HEK293 (cell line): ENCODE measurements at regions not wholly inside any gene's neighbourhood (a gene's known extent, or its start where the extent isn't known, plus 50 kb on each side); places are given as distances from the start of the nearest gene placed in this dataset.
A peak's percentile ranks its signal among the peaks of the same experiment; 100 is the strongest.

ENCODE experiments used
- CTCF ChIA-PET: fragments of 350-600 bp; formaldehyde crosslinking; extraction: SDS; loops from one replicate; lab custom pipeline; 2021; ENCODE audit warnings: antibody characterized with exemption; lab: Yijun Ruan, JAX
- POLR2A ChIA-PET: fragments of 300-600 bp; formaldehyde crosslinking; extraction: SDS; loops from one replicate; lab custom pipeline; 2020; ENCODE audit warnings: antibody characterized with exemption, inconsistent platforms; lab: Yijun Ruan, JAX
- H3K27ac ChIP-seq: fragments of 200-500 bp; sonication (Bioruptor generic); 2 replicates; pipeline ENCODE4 v1.5.1; 2014; ENCODE audit warnings: low read depth, low read length, control low read depth, inconsistent platforms; ENCODE audit errors: extremely low read depth
- H3K36me3 ChIP-seq, 2 experiments: fragments of 200-500 bp in 1 of 2; sonication (Bioruptor generic) in 1 of 2; 1 replicate in 1 of 2; 2 replicates in 1 of 2; pipeline ENCODE4 v1.5.1; 2014 to 2017; ENCODE audit warnings: inconsistent platforms in 2 of 2, low read length in 2 of 2; ENCODE audit not compliant: control insufficient read depth in 2 of 2, insufficient read depth in 1 of 2
- H3K4me1 ChIP-seq: fragments of 200-500 bp; sonication (Bioruptor generic); 2 replicates; pipeline ENCODE4 v1.5.1; 2014; ENCODE audit warnings: mild to moderate bottlenecking, low read length, inconsistent platforms; ENCODE audit not compliant: control insufficient read depth, insufficient read depth
- H3K4me3 ChIP-seq: 2 replicates; pipeline ENCODE4 v1.5.1; 2011; ENCODE audit warnings: low read depth, mild to moderate bottlenecking, control low read depth, low read length, moderate library complexity
- H3K9me3 ChIP-seq: fragments of 200-500 bp; sonication (Bioruptor generic); 2 replicates; pipeline ENCODE4 v1.5.1; 2014; ENCODE audit warnings: low read depth, low read length, inconsistent platforms; ENCODE audit not compliant: control insufficient read depth, insufficient read depth
- CTCF ChIP-seq: fragments of 450-650 bp; formaldehyde crosslinking; IDR thresholded peaks from 2 replicates; pipeline ENCODE4 v1.5.1; 2016; ENCODE audit warnings: missing biosample characterization, missing genetic modification characterization
- HOXD13 ChIP-seq: sonication (generic); formaldehyde crosslinking; IDR thresholded peaks from 2 replicates; pipeline ENCODE4 v1.8.0; 2022; ENCODE audit warnings: missing genetic modification reagents, borderline replicate concordance
- SETDB1 ChIP-seq: IDR thresholded peaks from one replicate; pipeline ENCODE4 v1.6.1; 2017; ENCODE audit warnings: mild to moderate bottlenecking, low read length, moderate library complexity, mixed read lengths; ENCODE audit not compliant: insufficient read length
- ZBTB21 ChIP-seq: fragments of 450-650 bp; formaldehyde crosslinking; IDR thresholded peaks from 2 replicates; pipeline ENCODE4 v1.5.1; 2017; ENCODE audit warnings: missing biosample characterization, missing genetic modification characterization
- ZBTB7A ChIP-seq: fragments of 450-650 bp; formaldehyde crosslinking; IDR thresholded peaks from 2 replicates; pipeline ENCODE4 v1.5.1; 2016; ENCODE audit warnings: low read depth, missing biosample characterization, missing genetic modification characterization
- ZNF112 ChIP-seq: fragments of 450-650 bp; formaldehyde crosslinking; IDR thresholded peaks from 2 replicates; pipeline ENCODE4 v1.5.0; 2017; ENCODE audit warnings: missing biosample characterization, missing genetic modification characterization
- ZNF114 ChIP-seq: fragments of 450-650 bp; formaldehyde crosslinking; IDR thresholded peaks from 2 replicates; pipeline ENCODE4 v1.5.0; 2017; ENCODE audit warnings: missing biosample characterization, missing genetic modification characterization
- ZNF184 ChIP-seq: fragments of 450-650 bp; IDR thresholded peaks from 2 replicates; pipeline ENCODE4 v1.5.1; 2018; ENCODE audit warnings: missing biosample characterization, mild to moderate bottlenecking, missing genetic modification characterization
- ZNF473 ChIP-seq: fragments of 450-650 bp; formaldehyde crosslinking; IDR thresholded peaks from 2 replicates; pipeline ENCODE4 v1.5.1; 2017; ENCODE audit warnings: missing biosample characterization, missing genetic modification characterization
- ZNF654 ChIP-seq: fragments of 450-650 bp; formaldehyde crosslinking; IDR thresholded peaks from 2 replicates; pipeline ENCODE4 v1.5.1; 2016; ENCODE audit warnings: low read depth, missing biosample characterization, missing genetic modification characterization
- ZNF660 ChIP-seq: fragments of 450-650 bp; IDR thresholded peaks from 2 replicates; pipeline ENCODE4 v1.5.1; 2018; ENCODE audit warnings: missing biosample characterization, mild to moderate bottlenecking, missing genetic modification characterization
- ZNF76 ChIP-seq: fragments of 450-650 bp; formaldehyde crosslinking; IDR thresholded peaks from 2 replicates; pipeline ENCODE4; 2016; ENCODE audit warnings: low read depth, missing biosample characterization, missing genetic modification characterization, borderline replicate concordance
- ZNF768 ChIP-seq: fragments of 450-650 bp; formaldehyde crosslinking; IDR thresholded peaks from 2 replicates; pipeline ENCODE4 v1.5.1; 2018; ENCODE audit warnings: missing biosample characterization, mild to moderate bottlenecking, missing genetic modification characterization
- TF ChIP-seq, protein P1 (sequence below): fragments of 450-650 bp; formaldehyde crosslinking; IDR thresholded peaks from 2 replicates; pipeline ENCODE4 v1.5.1; 2016; ENCODE audit warnings: missing biosample characterization, missing genetic modification characterization

DNA sequence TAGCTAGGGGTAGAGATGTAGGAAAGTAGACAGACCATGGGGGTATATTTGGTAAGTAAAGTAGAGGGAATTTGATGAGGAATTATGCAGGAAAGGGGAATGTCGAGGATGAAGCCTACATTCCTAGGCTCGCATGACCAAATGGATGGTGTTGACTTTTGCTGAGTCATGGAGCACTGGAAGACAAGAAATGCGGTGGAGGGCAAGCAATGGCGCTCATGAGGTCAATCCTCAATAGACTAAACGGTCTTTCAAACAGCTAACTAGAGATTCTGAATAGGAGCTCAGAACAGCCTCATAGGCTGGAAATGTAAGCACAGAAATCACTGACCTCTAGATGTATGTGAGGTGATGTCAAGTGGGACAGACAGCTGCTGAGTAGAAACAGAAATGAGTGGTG is 50.7 kb upstream of the FST start:
- H3K27ac ChIP-seq = no peak overlapping the region
- H3K4me1 ChIP-seq = peaks cover 7% of the 10 kb centered on the region; the same call in 1 of the 2 replicates
- TF ChIP-seq ZBTB7A (tag by site-specific recombination) (no peak), ZNF473 (tag by site-specific recombination) (no peak), ZNF660 (tag by site-specific recombination) (no peak), ZBTB21 (tag by site-specific recombination) (no peak), SETDB1 (no peak), ZNF112 (no peak), HOXD13 (CRISPR knock-in tag) (no peak), ZNF76 (no peak), ZNF184 (tag by site-specific recombination) (no peak), ZNF114 (tag by site-specific recombination) (no peak)
- TF ChIP-seq, protein P1, sequence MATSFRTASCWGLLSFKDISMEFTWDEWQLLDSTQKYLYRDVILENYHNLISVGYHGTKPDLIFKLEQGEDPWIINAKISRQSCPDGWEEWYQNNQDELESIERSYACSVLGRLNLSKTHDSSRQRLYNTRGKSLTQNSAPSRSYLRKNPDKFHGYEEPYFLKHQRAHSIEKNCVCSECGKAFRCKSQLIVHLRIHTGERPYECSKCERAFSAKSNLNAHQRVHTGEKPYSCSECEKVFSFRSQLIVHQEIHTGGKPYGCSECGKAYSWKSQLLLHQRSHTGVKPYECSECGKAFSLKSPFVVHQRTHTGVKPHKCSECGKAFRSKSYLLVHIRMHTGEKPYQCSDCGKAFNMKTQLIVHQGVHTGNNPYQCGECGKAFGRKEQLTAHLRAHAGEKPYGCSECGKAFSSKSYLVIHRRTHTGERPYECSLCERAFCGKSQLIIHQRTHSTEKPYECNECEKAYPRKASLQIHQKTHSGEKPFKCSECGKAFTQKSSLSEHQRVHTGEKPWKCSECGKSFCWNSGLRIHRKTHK (tag by site-specific recombination) = no peak
- H3K4me3 ChIP-seq = no peak overlapping the region
- no peaks in the 10 kb centered on the region for H3K9me3 ChIP-seq
- H3K36me3 ChIP-seq = no peaks in the 10 kb centered on the region
- ChIA-PET CTCF (interaction anchor here (0.5 to 1.0 kb wide), 3 partner anchors 17 to 260 kb away, joined by 3 to 6 read pairs (median 4); no protein-coding TSS in a partner anchor), POLR2A (no interaction called here)

- Histone ChIP-seq H3K27ac (no peak overlapping the region), H3K36me3 (no peaks in the 10 kb centered on the region), H3K4me3 (no peak overlapping the region), H3K4me1 (peaks cover 7% of the 10 kb centered on the region; the same call in 1 of the 2 replicates), H3K9me3 (no peaks in the 10 kb centered on the region)
- CTCF ChIA-PET = interaction anchor here (0.6 to 0.7 kb wide), 6 partner anchors 41 to 773 kb away, joined by 3 to 4 read pairs (median 4); no protein-coding TSS in a partner anchor
- TF ChIP-seq CTCF (tag by site-specific recombination) = peak; percentile 33
- TF ChIP-seq ZNF768 (tag by site-specific recombination) = no peak
- TF ChIP-seq ZNF654 (tag by site-specific recombination) = peak; percentile 34
- POLR2A ChIA-PET = no interaction called here
Observed at GRCh38 chr5:53430618-53431252, 49.7 kb upstream of the FST start.
